HG02610 (cell line): ENCODE measurements at regions not wholly inside any gene's neighbourhood (a gene's known extent, or its start where the extent isn't known, plus 50 kb on each side); places are given as distances from the start of the nearest gene placed in this dataset.

ENCODE experiments used
- ATAC-seq: cut with Tn5 transposase; IDR thresholded peaks from one replicate; pipeline ENCODE4 v1.9.1; 2021; ENCODE audit warnings: mild to moderate bottlenecking, moderate library complexity; ENCODE audit not compliant: unreplicated experiment

GRCh38 chr2:139079311-139079710 is 299.1 kb upstream of the NXPH2 start:
- ATAC-seq: no peak

DNA sequence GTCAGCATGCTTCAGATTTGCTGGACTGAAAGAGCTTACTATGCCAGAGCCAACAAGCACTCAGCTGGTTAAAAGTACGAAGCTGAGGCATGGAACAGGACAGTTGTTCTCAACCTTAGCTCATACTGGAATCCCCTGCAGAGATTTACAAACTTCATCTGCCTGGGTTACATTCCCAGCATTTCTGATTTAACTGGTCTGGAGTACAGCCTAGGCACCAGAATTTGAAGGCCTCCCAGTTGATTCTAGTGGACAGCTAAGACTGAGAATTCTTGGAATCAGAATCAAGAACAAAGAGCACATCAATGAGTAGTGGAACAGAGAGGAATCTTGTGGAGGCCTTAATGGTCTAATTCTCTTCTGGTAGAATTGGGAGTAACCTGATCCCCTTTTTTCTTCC is 298.2 kb upstream of the NXPH2 start:
- no peak for ATAC-seq

DNA sequence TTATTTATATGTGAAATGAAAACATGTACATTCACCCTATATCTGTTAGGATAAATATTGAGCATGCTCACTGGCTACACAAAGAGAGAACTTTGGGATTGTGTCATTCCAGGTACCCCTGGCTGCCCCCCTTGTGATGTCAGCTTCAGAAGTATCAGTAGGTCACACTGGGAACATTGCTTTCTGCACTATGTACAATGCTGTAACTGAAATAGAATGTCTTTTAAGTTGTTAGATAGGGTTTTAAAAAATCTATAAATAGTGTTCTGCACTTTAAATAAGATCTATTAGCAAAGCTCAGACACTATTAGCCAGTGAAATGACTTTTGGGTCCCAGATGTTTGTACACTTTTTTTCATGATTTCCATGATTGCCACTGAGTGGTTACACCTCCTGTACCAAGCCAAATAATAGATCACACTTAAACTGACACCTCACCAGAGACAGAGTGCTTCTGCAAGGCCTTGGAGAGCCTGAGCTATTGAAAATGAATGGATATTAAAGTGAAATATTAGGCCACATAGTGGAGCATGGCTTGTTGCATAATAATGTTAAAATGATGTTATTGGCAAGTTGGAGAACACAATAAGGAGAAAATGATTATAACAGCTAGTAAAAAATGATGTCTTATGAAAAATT is 297.0 kb upstream of the NXPH2 start:
- ATAC-seq: no peak

DNA sequence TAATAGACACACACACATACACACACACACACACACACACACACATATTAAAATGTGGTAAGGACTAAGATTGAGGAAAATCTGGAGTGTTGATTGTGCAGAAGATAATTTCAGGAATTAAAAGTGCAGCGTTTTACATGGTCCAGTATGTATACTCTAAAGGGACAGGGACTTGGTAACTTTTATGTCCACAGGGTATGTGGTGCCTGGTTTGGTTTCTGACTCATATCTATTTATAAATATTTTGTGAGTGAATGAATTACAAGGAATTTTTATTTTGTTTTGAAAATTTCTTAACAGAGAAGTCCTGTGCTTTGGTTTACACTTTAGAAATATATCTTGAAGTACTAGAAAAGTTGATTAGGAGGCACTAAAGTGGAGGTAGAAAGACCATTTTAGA is 287.7 kb upstream of the NXPH2 start:
- no peak for ATAC-seq

DNA sequence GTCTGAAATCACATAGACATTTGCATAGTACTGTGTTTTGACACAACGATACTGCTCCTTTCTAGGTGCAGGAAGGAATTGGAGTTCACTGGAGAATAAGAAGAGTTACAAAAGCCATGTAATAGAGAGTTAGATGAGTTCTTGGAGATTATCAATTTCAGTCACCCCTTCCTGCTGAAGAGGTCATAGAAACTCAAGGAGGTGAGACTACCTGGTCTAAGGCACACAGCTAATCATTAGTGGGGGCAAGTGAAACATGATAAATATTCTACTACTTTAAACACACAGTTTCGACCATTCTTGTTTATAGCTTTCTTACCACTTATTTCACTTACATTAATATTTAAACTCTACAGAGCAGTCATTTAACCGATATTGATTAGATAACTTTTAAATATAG is 286.9 kb upstream of the NXPH2 start:
- ATAC-seq: no peak

DNA sequence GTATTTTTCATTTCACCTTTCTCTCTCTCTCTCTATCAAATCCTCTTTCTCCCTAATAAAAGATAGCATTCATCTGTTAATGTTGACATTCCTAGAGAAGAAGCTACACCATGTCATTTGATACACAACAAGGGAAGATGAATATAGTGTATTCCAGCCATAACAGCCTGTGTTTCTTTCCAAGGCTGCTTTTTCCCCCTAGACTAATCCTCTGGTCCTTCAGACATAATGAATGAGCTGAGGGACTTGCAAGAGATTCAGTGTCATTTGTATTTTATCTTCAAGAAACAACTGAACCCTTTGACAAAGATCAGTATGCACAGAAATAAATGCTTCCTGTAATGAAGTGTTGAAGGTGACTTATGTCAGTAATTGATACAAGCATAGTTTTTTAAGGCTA is 284.0 kb upstream of the NXPH2 start:
- ATAC-seq: no peak

DNA sequence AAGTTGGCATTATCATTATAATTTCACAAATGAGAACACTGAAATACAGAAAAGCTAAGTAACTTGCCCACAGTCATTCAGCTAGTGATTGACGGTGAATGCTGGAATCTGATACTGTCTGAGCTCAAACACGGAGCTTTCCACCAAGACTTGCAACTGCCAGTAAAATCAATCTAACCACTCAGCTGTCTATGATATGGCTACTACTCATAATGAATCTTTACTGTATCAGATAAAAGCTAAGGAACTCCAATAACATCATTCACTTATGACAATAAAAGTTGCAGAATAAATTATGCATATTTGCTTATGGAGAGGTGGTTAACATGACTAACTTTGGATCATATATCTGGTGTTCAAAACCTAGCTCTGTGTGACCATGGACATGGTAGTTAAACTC is 279.4 kb upstream of the NXPH2 start:
- no peak for ATAC-seq

DNA sequence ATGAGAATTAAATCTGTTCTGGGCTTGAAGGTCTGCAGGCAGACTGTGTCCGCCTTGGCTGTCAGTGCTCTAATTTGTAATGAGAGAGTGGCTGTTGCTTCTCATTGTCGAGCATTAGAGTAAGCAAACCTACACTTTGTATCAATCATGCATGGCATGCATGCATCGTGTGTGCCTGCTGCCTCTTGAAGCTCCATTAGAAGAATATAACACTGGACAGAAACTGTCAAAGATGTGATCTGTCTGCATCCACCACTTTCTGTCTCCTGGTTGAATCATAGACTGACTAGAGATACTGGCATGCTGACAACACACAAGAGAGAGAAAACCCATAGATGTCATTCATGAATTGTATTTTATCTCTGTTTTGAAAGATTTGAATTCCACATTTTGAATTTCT is 275.0 kb upstream of the NXPH2 start:
- ATAC-seq: no peak

- ATAC-seq: no peak
These were observed 267.8 kb upstream of the NXPH2 start for GRCh38 chr2:139048017-139048416.

DNA sequence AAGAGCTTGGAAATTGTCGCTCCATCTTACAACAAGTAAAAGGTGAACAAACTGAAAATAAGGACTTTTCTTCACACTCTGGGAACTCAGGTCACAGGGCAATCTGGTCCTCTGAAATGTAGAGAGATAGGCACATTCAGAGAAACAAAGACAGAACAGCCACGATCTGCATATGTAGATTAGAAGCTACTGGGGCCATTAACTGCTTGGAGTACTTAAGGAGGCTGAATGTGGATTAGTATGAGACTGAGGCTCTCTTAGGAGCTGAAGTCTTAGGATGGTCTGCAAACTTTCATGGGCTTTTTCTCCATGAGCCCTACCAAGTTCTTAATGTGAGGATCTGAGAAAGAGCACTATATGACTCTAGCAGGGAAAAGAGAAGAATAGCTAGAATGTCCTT is 265.3 kb upstream of the NXPH2 start:
- no peak for ATAC-seq

GRCh38 chr2:139034064-139034463 is 253.9 kb upstream of the NXPH2 start:
- no peak for ATAC-seq

- no peak for ATAC-seq
These were observed 253.1 kb upstream of the NXPH2 start for GRCh38 chr2:139033300-139033699.

GRCh38 chr2:139031722-139032121 is 251.5 kb upstream of the NXPH2 start:
- peak; percentile 70 for ATAC-seq

GRCh38 chr2:139020287-139020686 is 240.1 kb upstream of the NXPH2 start:
- ATAC-seq: no peak

GRCh38 chr2:139018252-139018651 is 238.1 kb upstream of the NXPH2 start:
- no peak for ATAC-seq

DNA sequence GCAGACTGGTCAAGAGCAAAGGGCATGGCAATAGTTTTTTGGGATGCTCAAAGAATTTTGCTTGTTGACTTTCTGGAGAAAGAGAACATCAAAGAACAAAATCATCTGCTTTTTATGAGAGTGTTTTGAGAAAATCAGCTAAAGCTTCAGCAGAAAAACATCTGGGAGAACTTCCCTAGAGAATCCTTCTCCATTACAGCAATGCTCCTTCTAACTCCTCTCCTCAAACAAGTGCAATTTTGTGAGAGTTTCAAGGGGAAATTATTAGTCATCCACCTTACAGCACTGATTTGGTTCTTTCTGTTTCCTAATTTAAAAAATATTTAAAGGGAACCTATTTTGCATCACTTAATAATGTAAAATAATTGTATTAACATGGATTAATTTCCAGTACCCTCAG is 226.9 kb upstream of the NXPH2 start:
- no peak for ATAC-seq

- no peak for ATAC-seq
These were observed 220.1 kb upstream of the NXPH2 start for GRCh38 chr2:139000131-139000785.

DNA sequence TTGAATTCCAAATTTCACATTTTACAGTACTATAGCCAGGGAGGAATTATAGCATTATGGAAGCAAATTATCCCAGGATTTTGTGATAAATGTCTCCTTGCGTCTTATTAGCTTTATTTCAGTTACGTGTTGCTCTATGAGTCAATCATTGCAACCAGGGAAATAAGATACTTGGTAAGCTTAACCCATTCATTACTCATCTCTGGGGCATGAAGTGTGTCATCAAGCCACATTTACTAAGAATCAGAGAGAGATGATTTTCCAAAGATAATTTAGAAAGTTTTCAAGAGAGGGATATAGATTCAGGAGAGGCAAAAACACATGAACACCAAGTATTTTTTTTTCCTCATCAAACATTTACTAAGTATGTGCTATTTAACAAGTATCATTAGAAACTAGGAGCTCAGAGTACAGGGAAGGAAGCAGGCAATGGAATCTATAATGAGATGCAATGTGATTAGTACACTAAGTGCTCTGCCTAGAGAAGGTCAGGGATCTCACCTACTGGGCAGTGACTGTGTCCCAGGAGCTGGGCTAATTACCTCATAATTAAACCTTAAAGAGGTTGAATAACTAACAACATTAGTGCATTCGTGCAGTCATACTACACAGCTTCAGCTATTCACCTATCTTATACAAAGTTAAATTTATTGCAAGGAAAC is 217.8 kb upstream of the NXPH2 start:
- ATAC-seq: no peak

GRCh38 chr2:138997346-138997745 is 217.2 kb upstream of the NXPH2 start:
- ATAC-seq: no peak

DNA sequence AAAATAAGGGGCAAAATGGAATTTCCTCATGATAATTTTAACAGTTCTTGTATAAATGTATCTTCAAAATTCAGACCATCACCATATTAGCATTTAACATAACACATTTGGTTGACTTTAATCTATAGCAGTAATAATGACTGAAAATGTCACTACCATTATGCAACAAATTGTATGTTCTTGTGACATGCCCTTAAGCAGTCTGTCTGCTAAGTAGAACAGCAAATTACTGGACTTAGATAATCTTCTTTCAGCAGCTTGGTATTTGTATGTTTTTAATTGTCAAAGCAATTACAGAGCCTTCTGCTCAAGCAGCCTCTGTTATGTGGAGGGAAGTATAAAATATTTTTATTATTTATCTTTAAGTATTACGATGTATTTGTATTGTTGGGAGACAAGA is 214.3 kb upstream of the NXPH2 start:
- ATAC-seq: no peak

- no peak for ATAC-seq
These were observed 205.7 kb upstream of the NXPH2 start for GRCh38 chr2:138985881-138986280.

- no peak for ATAC-seq
These were observed 199.1 kb upstream of the NXPH2 start for GRCh38 chr2:138979131-138979785.
